Right renal pelvis (tissue), 4 donors: ENCODE measurements at regions not wholly inside any gene's neighbourhood (a gene's known extent, or its start where the extent isn't known, plus 50 kb on each side); places are given as distances from the start of the nearest gene placed in this dataset.

ENCODE experiments used
- DNase-seq, 4 donors: peaks; one replicate each; pipeline ENCODE4 v3.0.0-alpha.2; 2013; ENCODE audit warnings: low read depth in 4 of 4, low spot score in 3 of 4, missing footprints in 1 of 4

DNA sequence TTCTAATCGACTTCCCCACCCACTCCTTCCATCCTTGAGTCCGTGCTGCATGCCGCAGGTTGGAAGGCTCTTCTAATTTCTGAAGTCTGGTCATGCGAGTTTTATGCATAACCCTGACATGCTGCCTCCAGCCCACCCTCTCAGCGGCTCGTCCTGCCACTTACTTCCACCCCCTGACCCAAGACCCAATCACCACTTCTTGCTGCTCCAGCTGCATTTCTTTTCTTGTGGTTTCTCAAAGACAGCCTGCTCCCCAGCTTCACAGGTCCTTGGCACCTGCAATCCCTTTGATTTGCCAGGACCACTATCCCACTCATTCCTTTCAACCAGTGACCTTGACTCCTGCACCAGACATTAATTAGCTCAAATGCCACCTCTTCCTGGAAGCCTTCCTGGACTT is 486.7 kb downstream of the VRK1 start:
- DNase-seq = no peak

GRCh38 chr14:97287956-97288355 is 490.8 kb downstream of the VRK1 start:
- DNase-seq = no peak

DNA sequence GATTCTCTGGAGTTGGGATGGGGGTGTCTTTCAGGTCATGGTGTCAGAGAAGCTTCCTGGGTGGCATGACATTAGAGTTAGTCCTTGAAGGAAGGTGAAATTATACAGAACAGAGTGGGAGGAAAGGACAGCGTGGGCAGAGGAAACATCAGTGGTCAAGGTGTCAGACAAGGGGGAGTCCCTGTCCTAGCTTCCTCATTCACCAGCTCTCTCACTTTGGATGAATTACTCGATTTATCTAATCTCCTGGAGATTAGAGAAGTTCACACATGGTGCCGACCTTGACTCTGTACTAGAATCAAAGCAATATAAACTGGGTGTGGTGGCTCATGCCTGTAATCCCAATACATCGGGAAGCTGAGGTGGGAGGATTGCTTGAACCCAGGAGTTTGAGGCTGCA is 492.9 kb downstream of the VRK1 start:
- DNase-seq = no peak

- DNase-seq = no peak
Measured at GRCh38 chr14:97290977-97291376, 493.8 kb downstream of the VRK1 start.

DNA sequence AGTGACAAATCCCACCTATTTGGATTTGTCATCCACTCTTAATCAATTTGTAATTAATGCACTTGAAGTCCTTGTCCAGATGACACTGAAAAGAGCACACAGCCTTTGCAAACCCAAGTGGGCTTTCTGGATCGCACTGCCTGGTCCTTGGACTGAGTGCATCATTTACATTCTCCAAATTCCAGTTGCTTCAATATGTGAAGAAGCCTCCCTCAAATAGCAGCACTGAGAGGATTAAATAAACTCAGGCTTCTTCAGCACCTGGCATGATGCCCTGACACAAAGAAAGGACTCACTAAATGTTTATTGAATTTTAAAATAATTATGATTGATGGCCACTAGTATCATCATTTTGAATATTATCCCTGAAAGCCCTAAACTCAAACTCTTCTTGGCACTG is 496.5 kb downstream of the VRK1 start:
- no peak for DNase-seq

- DNase-seq = no peak
Measured at GRCh38 chr14:97295108-97295710, 498.0 kb downstream of the VRK1 start.

GRCh38 chr14:97296176-97296575 is 499.0 kb downstream of the VRK1 start:
- DNase-seq = no peak

- no peak for DNase-seq
Measured at GRCh38 chr14:97297100-97297499, 499.9 kb downstream of the VRK1 start.

DNA sequence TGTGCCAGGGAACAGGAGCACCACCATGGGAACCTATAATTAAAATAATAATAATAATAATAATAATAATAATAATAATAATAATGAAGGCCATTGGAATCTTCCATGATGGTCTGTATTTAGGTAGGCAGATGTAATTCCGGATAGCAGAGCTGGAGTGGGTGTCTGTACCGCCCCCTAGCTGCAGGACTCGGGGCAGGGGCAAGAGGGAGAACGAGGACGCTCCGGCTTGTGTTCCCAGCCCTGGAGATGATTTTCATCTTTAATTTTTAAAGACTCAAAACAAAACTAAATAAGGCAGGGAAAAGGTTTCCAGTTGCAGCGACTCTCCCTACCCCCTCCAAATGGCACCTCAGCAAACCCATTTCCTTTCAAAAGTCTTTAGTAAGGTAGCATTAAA is 501.1 kb downstream of the VRK1 start:
- no peak for DNase-seq

GRCh38 chr14:97298736-97299135 is 501.6 kb downstream of the VRK1 start:
- DNase-seq = no peak

DNA sequence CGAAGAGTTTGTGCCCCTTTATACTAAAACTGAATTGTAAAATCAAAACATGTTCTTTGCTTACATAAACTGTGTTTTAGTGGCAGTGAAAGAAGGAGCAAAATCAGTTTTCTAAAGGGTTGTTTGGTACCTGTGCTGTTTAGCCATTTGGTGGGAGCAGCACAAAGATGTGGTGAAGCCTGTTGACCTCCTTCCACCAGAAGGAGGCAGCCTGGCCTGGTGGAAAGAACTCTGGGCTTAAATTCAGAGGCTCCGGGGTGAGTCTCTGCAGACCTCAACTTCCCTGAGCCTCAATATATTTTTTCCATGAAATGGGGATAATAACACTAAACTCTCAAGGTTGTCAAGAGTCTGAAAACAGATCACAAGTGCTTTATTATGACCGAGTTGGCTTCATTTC is 502.5 kb downstream of the VRK1 start:
- no peak for DNase-seq

- no peak for DNase-seq
Measured at GRCh38 chr14:97301931-97302559, 504.9 kb downstream of the VRK1 start.

- no peak for DNase-seq
Measured at GRCh38 chr14:97306133-97306759, 509.1 kb downstream of the VRK1 start.

- no peak for DNase-seq
Measured at GRCh38 chr14:97306760-97307246, 509.6 kb downstream of the VRK1 start.

GRCh38 chr14:97311411-97311810 is 514.2 kb downstream of the VRK1 start:
- DNase-seq = no peak

GRCh38 chr14:97312910-97313309 is 515.7 kb downstream of the VRK1 start:
- no peak for DNase-seq

DNA sequence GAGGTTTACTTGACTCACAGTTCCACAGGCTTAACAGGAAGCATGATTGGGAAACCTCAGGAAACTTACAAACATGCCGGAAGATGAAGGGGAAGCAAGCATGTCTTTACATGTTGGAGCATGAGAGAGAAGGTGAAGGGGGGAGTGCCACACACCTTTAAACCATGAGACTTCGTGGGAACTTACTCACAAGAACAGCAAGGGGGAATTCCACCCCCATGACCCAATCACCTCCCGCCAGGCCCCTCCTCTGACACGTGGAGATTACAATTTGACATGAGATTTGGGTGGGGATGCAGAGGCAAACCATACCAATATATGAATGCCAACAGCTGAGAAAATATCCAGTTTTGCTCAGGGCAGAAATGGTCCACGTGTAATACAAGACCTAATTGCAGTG is 518.6 kb downstream of the VRK1 start:
- DNase-seq = no peak

GRCh38 chr14:97318380-97318779 is 521.2 kb downstream of the VRK1 start:
- DNase-seq = no peak

DNA sequence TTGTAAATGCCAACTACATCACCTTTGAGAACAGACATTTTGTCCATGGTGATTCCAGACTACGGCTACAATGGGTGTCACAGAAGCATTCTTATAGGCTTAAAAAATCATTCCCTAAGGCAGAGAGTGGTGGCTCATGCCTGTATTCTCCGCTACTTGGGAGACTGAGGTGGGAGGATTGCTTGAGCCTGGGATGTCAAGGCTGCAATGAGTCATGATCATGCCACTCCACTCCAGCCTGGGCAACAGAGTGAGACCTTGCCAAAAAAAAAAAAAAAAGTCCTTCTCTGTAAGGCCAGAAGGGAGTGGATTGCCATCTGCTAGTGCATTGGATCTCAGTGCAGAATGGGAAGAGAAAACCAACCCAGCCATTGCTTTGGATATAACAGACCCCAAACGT is 522.5 kb downstream of the VRK1 start:
- DNase-seq = no peak

DNA sequence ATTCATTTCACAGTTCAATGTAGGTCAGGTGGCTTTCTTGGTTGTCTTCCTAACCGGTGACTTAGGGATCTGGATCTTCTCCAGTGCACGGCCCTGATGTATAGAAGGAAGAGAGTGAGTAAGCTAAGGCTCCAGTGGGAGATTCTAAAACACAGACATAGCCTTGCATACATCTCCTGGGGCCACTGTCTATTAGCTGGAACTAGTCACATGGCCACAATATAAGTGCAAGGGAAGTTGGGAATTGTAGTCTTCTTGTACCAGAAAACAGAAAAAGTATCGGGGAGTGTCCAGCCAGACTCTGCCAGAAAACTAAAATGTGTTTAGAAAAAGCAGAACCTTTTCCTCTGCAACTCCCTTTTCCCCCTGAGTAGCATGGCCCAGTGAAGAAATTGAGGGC is 531.6 kb downstream of the VRK1 start:
- DNase-seq = no peak

DNA sequence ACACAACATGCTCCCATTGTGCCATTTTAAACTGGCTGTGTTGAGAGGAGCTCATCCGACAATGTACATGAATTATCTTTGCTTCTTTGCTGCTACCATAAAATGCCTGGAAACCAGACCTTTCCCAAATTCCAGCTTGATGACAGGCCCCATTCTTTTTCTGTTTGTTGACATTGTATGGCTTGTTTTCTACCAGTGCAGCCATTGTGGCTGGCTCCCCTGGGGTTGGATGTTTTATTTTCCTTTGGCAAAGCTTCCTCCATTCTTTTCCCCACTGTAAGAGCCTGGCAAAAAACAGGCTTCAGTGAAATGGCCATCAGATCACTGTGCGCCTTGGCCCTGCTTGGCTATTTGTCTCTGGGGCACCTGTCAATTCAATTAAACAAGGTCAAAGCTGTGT is 532.5 kb downstream of the VRK1 start:
- DNase-seq = no peak

GRCh38 chr14:97331058-97331457 is 533.9 kb downstream of the VRK1 start:
- no peak for DNase-seq
